HepG2 (cell line): ENCODE measurements at regions not wholly inside any gene's neighbourhood (a gene's known extent, or its start where the extent isn't known, plus 50 kb on each side); places are given as distances from the start of the nearest gene placed in this dataset.
A peak's percentile ranks its signal among the peaks of the same experiment; 100 is the strongest.
"Not testable (repeated sequence)": the region's sequence is repeated elsewhere in the genome, so short reads cannot be mapped to it uniquely, and the experiment has no call there.

Experiments
- ATAC-seq: fragments of 200-7000 bp; cut with Tn5 transposase; 3 replicates; pipeline ENCODE4 v1.9.1; 2020; ENCODE audit warnings: mild to moderate bottlenecking, moderate library complexity
- BruUV-seq: library from RNA; stranded (reverse); fragments of 400-500 nt; replicated peaks from 2 replicates; lab custom pipeline; 2021; lab: Mats Ljungman, UMichigan
- CTCF ChIA-PET: fragments of 300-600 bp; formaldehyde crosslinking; extraction: SDS; loops from one replicate; lab custom pipeline; 2021; ENCODE audit warnings: low total read pairs, inconsistent platforms, low intra/inter-chr PET ratio; lab: Yijun Ruan, JAX
- POLR2A ChIA-PET: fragments of 350-600 bp; sonication (Branson Sonifier 250); formaldehyde crosslinking; loops from one replicate; lab custom pipeline; 2020; ENCODE audit warnings: antibody characterized with exemption, inconsistent platforms; lab: Yijun Ruan, JAX
- DNase-seq: peaks from one replicate; pipeline ENCODE4 v3.0.0-alpha.2; 2015; ENCODE audit warnings: low spot score
- FAIRE-seq: peaks from 3 replicates; lab custom pipeline; 2011; peaks lifted over from hg19 to GRCh38; lab: Jason Lieb, UNC
- H2AFZ ChIP-seq: one replicate; pipeline ENCODE4 v1.6.1; 2011; ENCODE audit warnings: low read length, inconsistent platforms
- H3K27ac ChIP-seq: fragments of 300-600 bp; 3 replicates; pipeline ENCODE4 v1.8.0; 2011; ENCODE audit warnings: mixed run types, mild to moderate bottlenecking, mixed read lengths, low read length, inconsistent platforms; ENCODE audit not compliant: insufficient read depth; ENCODE audit errors: extremely low read length
- H3K27me3 ChIP-seq, 2 experiments: fragments of 200-600 bp in 1 of 2; 2 replicates in 1 of 2; 3 replicates in 1 of 2; pipeline versions ENCODE4 v1.6.0 to v1.8.0; 2011; ENCODE audit warnings: low read length in 2 of 2, mild to moderate bottlenecking in 2 of 2, moderate library complexity in 2 of 2, inconsistent platforms in 1 of 2; ENCODE audit not compliant: insufficient read depth in 2 of 2, control insufficient read depth in 1 of 2
- H3K36me3 ChIP-seq, 2 experiments: fragments of 200-600 bp in 1 of 2; replicated peaks in 1 of 2; 2 replicates in 1 of 2; 3 replicates in 1 of 2; pipeline versions ENCODE4 v1.5.1 to v1.8.0; 2011; ENCODE audit warnings: low read length in 2 of 2, inconsistent platforms in 1 of 2; ENCODE audit not compliant: insufficient read depth in 2 of 2, control insufficient read depth in 1 of 2
- H3K4me1 ChIP-seq: 2 replicates; pipeline ENCODE4 v1.5.1; 2012; ENCODE audit warnings: low read length, inconsistent platforms; ENCODE audit not compliant: insufficient read depth
- H3K4me2 ChIP-seq: 2 replicates; pipeline ENCODE4 v1.6.0; 2011; ENCODE audit warnings: low read depth, low read length, inconsistent platforms
- H3K4me3 ChIP-seq, 3 experiments: fragments of 200-600 bp in 1 of 3; sonication (generic), shearing (Covaris generic) in 1 of 3; replicated peaks in 1 of 3; 2 replicates each; pipeline ENCODE4 v1.5.1; 2011 to 2016; ENCODE audit warnings: low read length in 3 of 3, inconsistent platforms in 2 of 3, low read depth in 2 of 3, mild to moderate bottlenecking in 2 of 3, control low read depth in 1 of 3, mixed read lengths in 1 of 3; ENCODE audit not compliant: insufficient read depth in 1 of 3
- H3K79me2 ChIP-seq: one replicate; pipeline ENCODE4 v1.6.1; 2011; ENCODE audit warnings: low read length, inconsistent platforms; ENCODE audit not compliant: insufficient read depth
- H3K9ac ChIP-seq: 2 replicates; pipeline ENCODE4 v1.6.0; 2011; ENCODE audit warnings: mild to moderate bottlenecking, low read depth, low read length, inconsistent platforms; ENCODE audit not compliant: insufficient read depth
- H3K9me3 ChIP-seq: 2 replicates; pipeline ENCODE4 v1.5.1; 2012; ENCODE audit warnings: mild to moderate bottlenecking, low read length
- H4K20me1 ChIP-seq: 2 replicates; pipeline ENCODE4 v1.6.0; 2011; ENCODE audit warnings: inconsistent platforms, mild to moderate bottlenecking, low read length, moderate library complexity; ENCODE audit not compliant: insufficient read depth
- ATAD3A ChIP-seq: sonication (generic); formaldehyde crosslinking; IDR thresholded peaks from 2 replicates; pipeline ENCODE4 v1.4.0; 2020; ENCODE audit warnings: missing genetic modification reagents
- ERF ChIP-seq: IDR thresholded peaks from 2 replicates; pipeline ENCODE4 v1.6.1; 2018; ENCODE audit warnings: missing biosample characterization, missing genetic modification reagents
- HDAC1 ChIP-seq: sonication (generic); formaldehyde crosslinking; IDR thresholded peaks from 2 replicates; pipeline ENCODE4 v1.5.1; 2020; ENCODE audit warnings: mild to moderate bottlenecking, missing genetic modification reagents
- KAT2B ChIP-seq: fragments of 150-350 bp; IDR thresholded peaks from 2 replicates; pipeline ENCODE4 v1.6.1; 2014; ENCODE audit warnings: low read depth, low read length, borderline replicate concordance
- MAF1 ChIP-seq: sonication (generic); formaldehyde crosslinking; IDR thresholded peaks from 2 replicates; pipeline ENCODE4 v1.5.0; 2020; ENCODE audit warnings: missing genetic modification reagents, borderline replicate concordance
- MAFF ChIP-seq: IDR thresholded peaks from 2 replicates; pipeline ENCODE4 v1.6.1; 2011; ENCODE audit warnings: low read depth, low read length, improper control_type of control experiment
- NR2F2 ChIP-seq: IDR thresholded peaks from 2 replicates; pipeline ENCODE4 v1.6.1; 2012; ENCODE audit warnings: low read depth, inconsistent platforms, borderline replicate concordance
- SMARCE1 ChIP-seq: fragments of 450-650 bp; IDR thresholded peaks from 2 replicates; pipeline ENCODE4 v1.6.1; 2017; ENCODE audit warnings: borderline replicate concordance
- ZKSCAN1 ChIP-seq: fragments of 150-350 bp; IDR thresholded peaks from 2 replicates; pipeline ENCODE4 v1.6.1; 2014; ENCODE audit warnings: low read length
- ZNF30 ChIP-seq: sonication (generic); formaldehyde crosslinking; IDR thresholded peaks from 2 replicates; pipeline ENCODE4 v1.5.0; 2020; ENCODE audit warnings: mild to moderate bottlenecking, missing genetic modification reagents
- ZNF326 ChIP-seq: sonication (generic); formaldehyde crosslinking; IDR thresholded peaks from 2 replicates; pipeline ENCODE4 v1.4.0; 2020; ENCODE audit warnings: missing genetic modification reagents, borderline replicate concordance
- ZNF432 ChIP-seq: sonication (generic); formaldehyde crosslinking; IDR thresholded peaks from 2 replicates; pipeline ENCODE4 v1.5.0; 2020; ENCODE audit warnings: missing genetic modification reagents, mild to moderate bottlenecking, borderline replicate concordance
- ZNF468 ChIP-seq: sonication (generic); formaldehyde crosslinking; IDR thresholded peaks from 2 replicates; pipeline ENCODE4 v1.8.0; 2022; ENCODE audit warnings: mild to moderate bottlenecking, moderate library complexity, missing genetic modification reagents
- ZNF883 ChIP-seq: sonication (generic); formaldehyde crosslinking; IDR thresholded peaks from 2 replicates; pipeline ENCODE4 v1.5.1; 2020; ENCODE audit warnings: mild to moderate bottlenecking, missing genetic modification reagents; ENCODE audit errors: not compliant biosample characterization
- WGBS: methylation state at CpG from one replicate; pipeline ENCODE4 v1.1.6; 2017; ENCODE audit warnings: low lambda C conversion rate; 5-methylcytosine and 5-hydroxymethylcytosine counted together
- in situ Hi-C: cut with HindIII; loops from 2 replicates; pipeline ENCODE4 v1.10.0; 2017; ENCODE audit warnings: low pct_unique_long_range_greater_than_20kb; ENCODE audit not compliant: extremely low pct_ligation_motif_present
- intact Hi-C: fragments of 100-400 bp; cut with micrococcal nuclease; formaldehyde crosslinking; loops from one replicate; pipeline ENCODE4 v1.10.0; 2022; ENCODE audit not compliant: unreplicated experiment
- TF ChIP-seq, protein P1 (sequence below): sonication (generic); formaldehyde crosslinking; IDR thresholded peaks from 2 replicates; pipeline ENCODE4 v1.4.0; 2020; ENCODE audit warnings: low read depth, mild to moderate bottlenecking, missing genetic modification reagents

DNA sequence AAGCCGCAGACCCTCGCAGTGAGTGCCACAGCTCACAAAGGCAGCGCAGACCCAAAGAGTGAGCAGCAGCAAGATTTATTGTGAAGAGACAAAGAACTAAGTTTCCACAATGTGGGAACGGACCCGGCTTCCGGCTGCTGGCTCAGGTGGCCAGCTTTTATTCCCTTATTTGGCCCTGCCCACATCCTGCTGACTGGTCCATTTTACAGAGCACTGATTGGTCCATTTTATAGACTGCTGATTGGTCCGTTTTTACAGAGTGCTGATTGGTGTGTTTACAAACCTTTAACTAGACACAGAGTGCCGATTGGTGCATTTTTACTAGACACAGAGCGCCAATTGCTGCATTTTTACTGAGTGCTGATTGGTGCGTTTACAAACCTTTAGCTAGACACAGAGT is 86.6 kb downstream of the RGS2 start:
- H3K4me2 ChIP-seq, POLR2A ChIA-PET, H4K20me1 ChIP-seq, ATAC-seq, H3K9ac ChIP-seq, DNase-seq, H3K79me2 ChIP-seq, H3K27me3 ChIP-seq, H3K4me3 ChIP-seq, FAIRE-seq, BruUV-seq, H2AFZ ChIP-seq, CTCF ChIA-PET, H3K4me1 ChIP-seq, H3K9me3 ChIP-seq, H3K27ac ChIP-seq, H3K36me3 ChIP-seq, in situ Hi-C loops, intact Hi-C loops: not testable (repeated sequence)
- 9% methylated on average over 6 of the region's 10 CpGs for WGBS
- 0 out of 2 replicates have a peak, but pooled peaks have one; percentile 11 for TF ChIP-seq MAFF

DNA sequence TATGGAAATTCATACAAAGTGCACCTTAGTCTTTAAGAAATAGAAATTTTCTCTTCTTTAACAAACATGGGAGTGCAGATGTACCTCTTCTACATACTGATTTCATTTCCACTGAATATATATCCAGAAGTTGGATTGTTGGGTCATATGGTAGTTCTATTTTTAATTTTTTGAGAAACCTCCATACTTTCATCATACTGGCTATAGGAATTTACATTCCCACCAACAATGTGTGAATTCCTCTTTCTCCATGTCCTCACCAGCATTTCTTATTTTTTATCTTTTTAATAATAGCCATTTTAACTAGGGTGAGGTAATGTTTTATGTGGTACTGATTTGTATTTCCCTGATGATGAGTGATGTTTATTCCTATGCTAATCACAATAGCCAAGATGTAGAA is 87.5 kb downstream of the RGS2 start:
- Histone ChIP-seq H3K4me1 (no peaks in the 10 kb centered on the region), H3K4me2 (no peak overlapping the region), H3K9ac (no peak overlapping the region), H3K27ac (no peak overlapping the region), H3K4me3 (no peak overlapping the region), H3K36me3 (no peaks in the 10 kb centered on the region), H2AFZ (no peak overlapping the region), H3K27me3 (peaks cover 0 to 5% of the 10 kb centered on the region in 2 experiments; a peak in 1 of 5 replicates), H3K79me2 (no peaks in the 10 kb centered on the region)
- no peak for DNase-seq
- no peak for FAIRE-seq
- CTCF ChIA-PET, result no interaction called here
- no TSS peak for BruUV-seq
- in situ Hi-C loops, result no loop called here
- intact Hi-C loops, result no loop called here
- TF ChIP-seq HDAC1 (CRISPR knock-in tag), result no peak
- TF ChIP-seq, protein P1, sequence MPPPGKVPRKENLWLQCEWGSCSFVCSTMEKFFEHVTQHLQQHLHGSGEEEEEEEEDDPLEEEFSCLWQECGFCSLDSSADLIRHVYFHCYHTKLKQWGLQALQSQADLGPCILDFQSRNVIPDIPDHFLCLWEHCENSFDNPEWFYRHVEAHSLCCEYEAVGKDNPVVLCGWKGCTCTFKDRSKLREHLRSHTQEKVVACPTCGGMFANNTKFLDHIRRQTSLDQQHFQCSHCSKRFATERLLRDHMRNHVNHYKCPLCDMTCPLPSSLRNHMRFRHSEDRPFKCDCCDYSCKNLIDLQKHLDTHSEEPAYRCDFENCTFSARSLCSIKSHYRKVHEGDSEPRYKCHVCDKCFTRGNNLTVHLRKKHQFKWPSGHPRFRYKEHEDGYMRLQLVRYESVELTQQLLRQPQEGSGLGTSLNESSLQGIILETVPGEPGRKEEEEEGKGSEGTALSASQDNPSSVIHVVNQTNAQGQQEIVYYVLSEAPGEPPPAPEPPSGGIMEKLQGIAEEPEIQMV, result no peak
- TF ChIP-seq MAF1 (CRISPR knock-in tag), result no peak
- TF ChIP-seq ERF, result no peak
- no peak for TF ChIP-seq KAT2B
- TF ChIP-seq SMARCE1, result no peak
- no peak for TF ChIP-seq ZKSCAN1
- TF ChIP-seq ZNF883 (CRISPR knock-in tag), result no peak
- TF ChIP-seq ZNF468 (CRISPR knock-in tag), result no peak
- no peak for TF ChIP-seq ZNF30
- TF ChIP-seq ATAD3A (CRISPR knock-in tag), result no peak
- no peak for TF ChIP-seq ZNF432 (CRISPR knock-in tag)
- TF ChIP-seq ZNF326 (CRISPR knock-in tag), result no peak
- TF ChIP-seq NR2F2, result no peak
- TF ChIP-seq, all 625 proteins: peak for 0
- POLR2A ChIA-PET, result no interaction called here
- H3K9me3 ChIP-seq, result no peaks in the 10 kb centered on the region
- H4K20me1 ChIP-seq, result no peaks in the 10 kb centered on the region
- no peak for ATAC-seq
